ENCODE measurements at regions not wholly inside any gene's neighbourhood (a gene's known extent, or its start where the extent isn't known, plus 50 kb on each side); places are given as distances from the start of the nearest gene placed in this dataset.
A peak's percentile ranks its signal among the peaks of the same experiment; 100 is the strongest.
"Not testable (repeated sequence)": the region's sequence is repeated elsewhere in the genome, so short reads cannot be mapped to it uniquely, and the experiment has no call there.

GRCh38 chr20:22821796-22822195 lies 213.3 kb upstream of the SSTR4 start:
- no peak for DNase-seq

- DNase-seq = peak; percentile 73
Observed at GRCh38 chr20:22823119-22823518, 212.0 kb upstream of the SSTR4 start.

GRCh38 chr20:22824077-22824476 lies 211.0 kb upstream of the SSTR4 start:
- no peak for DNase-seq

GRCh38 chr20:22825076-22825475 lies 210.0 kb upstream of the SSTR4 start:
- no peak for DNase-seq

GRCh38 chr20:22825546-22825945 lies 209.6 kb upstream of the SSTR4 start:
- DNase-seq = no peak

GRCh38 chr20:22826306-22827230 lies 208.5 kb upstream of the SSTR4 start:
- DNase-seq = no peak

DNA sequence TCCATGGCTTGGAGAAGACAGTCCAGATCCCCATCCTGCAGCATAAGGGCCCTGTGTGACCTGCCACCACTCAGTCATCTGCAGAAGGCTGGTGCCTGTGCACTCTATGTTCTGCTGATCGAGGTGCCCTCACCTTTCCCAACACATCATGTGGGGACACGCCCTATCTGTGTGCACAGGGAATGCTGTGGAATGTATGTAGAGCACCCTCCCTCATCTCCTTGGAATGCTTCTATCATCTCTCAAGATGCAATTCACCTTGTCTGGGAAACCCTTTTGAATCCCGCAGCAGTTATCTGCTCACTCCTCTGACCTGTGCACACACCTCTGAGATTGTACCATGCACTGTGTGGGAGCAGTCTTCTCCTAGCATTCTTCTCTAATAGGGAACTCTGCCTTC lies 207.2 kb upstream of the SSTR4 start:
- DNase-seq = no peak

DNA sequence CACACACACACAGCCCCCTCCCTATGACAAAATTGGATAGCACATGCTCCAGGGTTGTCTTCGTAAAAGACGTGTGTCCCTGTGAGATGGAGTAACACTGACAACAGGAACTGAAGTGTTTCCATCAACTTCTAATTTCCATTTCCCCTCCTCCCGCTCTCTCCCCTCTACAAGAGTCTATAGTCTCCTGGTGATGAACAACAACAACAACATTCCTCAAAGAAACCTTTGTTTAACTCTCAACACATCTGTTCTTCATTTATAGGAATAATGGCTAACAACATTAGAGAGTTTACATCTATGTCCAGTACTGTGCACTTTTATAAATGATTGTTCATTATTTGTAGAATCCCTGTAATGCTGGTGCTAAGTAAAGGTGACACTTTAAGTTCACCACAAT lies 205.8 kb upstream of the SSTR4 start:
- no peak for DNase-seq

DNA sequence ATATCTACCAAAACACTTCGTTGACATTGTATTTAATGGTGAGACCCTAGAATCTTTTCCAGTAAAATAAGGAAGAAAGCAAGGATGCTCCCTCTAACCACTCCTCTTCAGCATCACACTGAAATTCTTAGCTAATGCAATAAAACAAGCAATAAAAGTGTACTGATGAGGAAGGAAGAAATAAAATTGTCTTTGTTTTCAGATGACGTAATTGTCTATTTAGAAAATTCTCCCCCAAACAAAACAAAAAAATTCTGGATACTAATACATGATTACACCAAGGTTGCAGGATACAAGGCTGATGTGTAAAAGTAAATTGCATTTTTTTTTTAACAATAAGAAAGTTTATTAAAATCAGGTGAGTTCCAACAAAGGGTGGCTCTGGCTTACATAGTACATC lies 205.0 kb upstream of the SSTR4 start:
- no peak for DNase-seq

- not testable (repeated sequence) for DNase-seq
Observed at GRCh38 chr20:22830715-22831114, 204.4 kb upstream of the SSTR4 start.

DNA sequence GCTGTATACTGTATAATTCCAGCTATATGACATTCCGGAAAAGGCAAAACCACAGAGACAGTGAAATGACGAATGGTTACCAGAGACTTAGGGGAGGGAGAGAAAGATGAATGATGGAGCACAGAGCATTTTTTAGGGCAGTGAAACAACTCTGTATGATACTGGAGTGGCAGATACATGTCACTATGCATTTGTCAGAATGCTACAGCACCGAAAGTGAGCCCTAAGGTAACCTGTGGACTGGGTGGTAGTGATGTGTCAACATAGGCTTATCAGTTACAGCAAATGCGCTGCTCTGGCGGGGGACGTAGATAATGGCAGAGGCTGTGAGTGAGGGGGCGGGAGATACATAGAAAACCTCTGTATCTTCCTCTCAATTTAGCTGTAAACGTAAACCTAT lies 201.3 kb upstream of the SSTR4 start:
- DNase-seq = no peak

DNA sequence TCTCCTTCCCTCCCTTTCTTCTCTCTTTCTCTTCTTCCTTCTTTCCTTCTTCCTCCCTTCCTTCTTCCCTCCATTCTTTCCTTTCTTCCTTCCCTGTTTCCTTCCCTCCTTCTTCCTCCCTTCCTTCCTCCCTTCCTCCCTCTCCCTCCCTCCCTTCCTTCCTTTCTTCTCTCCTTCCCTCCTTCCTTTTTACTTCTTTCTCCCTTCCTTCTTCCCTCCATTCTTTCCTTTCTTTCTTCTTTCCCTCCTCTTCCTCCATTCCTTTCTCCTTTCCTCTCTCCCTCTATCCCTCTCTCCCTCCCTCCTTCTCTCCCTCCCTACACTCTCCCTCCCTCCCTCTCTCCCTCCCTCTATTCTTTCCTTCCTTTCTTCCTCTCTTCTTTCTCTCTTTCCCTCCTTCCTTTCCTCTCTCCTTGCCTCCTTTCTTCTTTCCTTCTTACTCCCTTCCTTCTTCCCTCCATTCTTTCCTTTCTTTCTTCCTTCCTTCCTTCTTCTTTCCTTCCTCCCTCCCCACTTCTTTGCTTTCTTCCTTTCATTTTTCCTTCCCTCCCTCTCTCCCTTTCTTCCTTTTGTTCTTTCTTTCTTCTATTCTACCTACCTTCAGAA lies 200.4 kb upstream of the SSTR4 start:
- DNase-seq = no peak

DNA sequence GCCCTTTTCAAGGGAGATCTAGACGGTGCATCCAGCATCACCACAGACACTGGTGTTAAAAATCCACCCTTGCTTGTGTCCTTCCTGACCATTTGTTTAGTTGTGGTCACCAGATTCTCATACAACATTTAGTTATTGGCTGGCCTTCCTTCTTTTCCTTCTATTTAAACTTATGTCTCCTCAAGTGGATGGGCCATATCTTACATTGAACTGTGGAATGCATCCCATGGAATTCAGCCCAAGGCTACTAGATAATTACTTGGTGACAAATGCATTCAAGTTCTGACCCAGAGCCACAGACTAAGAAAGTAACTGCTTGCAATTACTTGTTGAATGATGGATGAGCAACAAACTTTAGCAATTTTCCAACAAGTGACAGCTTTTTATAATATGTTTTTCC lies 198.9 kb upstream of the SSTR4 start:
- no peak for DNase-seq

- DNase-seq = no peak
Observed at GRCh38 chr20:22836877-22837276, 198.2 kb upstream of the SSTR4 start.

GRCh38 chr20:22838001-22838400 lies 197.1 kb upstream of the SSTR4 start:
- DNase-seq = no peak

- no peak for DNase-seq
Observed at GRCh38 chr20:22841846-22842245, 193.3 kb upstream of the SSTR4 start.

GRCh38 chr20:22842793-22843192 lies 192.3 kb upstream of the SSTR4 start:
- no peak for DNase-seq

- DNase-seq = no peak
Observed at GRCh38 chr20:22844959-22845358, 190.2 kb upstream of the SSTR4 start.

DNA sequence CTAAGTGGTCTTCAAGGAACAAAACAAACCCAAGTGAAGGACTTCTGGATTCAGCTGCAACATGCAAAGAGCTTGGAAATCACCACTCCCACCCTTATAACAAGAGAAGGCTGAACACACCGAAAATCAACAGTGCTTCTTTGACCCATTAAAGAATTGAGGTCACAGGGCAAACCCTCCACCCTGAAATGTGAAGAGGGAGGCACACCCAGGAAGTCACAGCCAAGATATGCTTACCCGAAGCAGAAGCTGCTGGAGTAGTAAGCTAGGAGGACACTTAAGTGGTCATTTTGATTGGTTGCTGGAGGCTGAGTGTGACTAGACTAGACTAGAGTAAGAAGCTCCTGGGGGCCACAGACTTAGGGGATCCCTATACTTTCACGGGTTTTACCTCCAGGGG lies 188.2 kb upstream of the SSTR4 start:
- DNase-seq = no peak

DNA sequence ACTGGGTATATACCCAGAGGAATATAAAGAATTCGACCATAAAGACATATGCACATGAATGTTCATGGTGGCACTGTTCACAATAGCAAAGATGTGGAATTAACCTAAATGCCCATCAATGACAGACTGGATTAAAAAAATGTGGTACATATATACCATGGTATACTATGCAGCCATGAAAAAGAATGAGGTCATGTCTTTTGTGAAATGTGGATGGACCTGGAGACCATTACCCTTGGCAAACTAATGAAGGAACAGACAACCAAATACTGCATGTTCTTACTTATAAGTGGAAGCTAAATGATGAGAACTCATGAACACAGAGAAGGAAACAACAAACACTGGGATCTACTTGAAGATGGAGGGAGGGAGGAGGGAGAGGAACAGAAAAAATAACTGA lies 186.7 kb upstream of the SSTR4 start:
- DNase-seq = no peak

- peak; percentile 32 for DNase-seq
Observed at GRCh38 chr20:22851679-22852346, 183.3 kb upstream of the SSTR4 start.

DNA sequence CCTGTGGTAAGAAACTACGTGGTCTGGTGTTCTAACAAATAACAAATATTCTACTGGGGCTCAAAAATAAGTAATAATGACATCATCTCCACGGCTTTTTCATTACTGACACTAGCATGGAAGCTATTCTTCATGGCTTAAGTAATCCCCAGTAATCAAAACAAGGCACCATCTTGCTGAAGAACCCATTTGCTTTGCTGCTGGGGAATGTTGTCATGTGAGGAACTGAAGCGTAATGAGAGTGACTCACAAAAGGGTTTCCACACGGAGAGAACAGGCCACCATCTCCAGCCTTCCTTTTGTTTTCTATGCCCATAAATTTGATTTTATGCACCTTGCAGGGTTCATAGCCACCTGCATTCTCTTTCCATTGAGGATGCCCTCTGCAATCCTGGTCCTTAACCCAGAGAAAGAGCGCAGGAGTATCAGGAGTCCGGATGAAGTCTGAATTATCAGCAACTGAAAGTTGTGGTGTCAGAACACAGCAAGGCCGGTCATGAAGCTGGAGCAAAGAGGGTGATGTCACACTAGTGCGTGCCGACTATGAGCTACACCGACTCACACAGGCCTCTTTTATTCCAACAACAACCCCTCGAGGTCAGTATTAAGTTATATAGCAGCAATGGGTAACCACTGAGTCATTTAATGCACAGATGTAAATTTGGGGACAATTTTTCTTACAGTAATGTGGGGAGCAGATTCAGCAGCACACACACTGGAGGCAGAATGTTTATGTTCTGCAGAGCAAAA lies 173.7 kb upstream of the SSTR4 start:
- DNase-seq = peak; percentile 50

GRCh38 chr20:22861990-22862389 lies 173.1 kb upstream of the SSTR4 start:
- no peak for DNase-seq

Measured in eye (tissue), 1 donor.